H1 (cell line): ENCODE measurements at regions not wholly inside any gene's neighbourhood (a gene's known extent, or its start where the extent isn't known, plus 50 kb on each side); places are given as distances from the start of the nearest gene placed in this dataset.

Source experiments
- CTCF ChIA-PET: fragments of 300-600 bp; sonication (Branson Sonifier 250); formaldehyde crosslinking; loops from one replicate; lab custom pipeline; 2021; ENCODE audit not compliant: partially characterized antibody; lab: Charles Lee
- POLR2A ChIA-PET: fragments of 300-600 bp; sonication (Branson Sonifier 250); formaldehyde crosslinking; loops from one replicate; lab custom pipeline; 2021; ENCODE audit warnings: inconsistent platforms; ENCODE audit not compliant: partially characterized antibody; lab: Charles Lee
- DNase-seq, 2 experiments: peaks; one replicate each; pipeline versions ENCODE4 v3.0.0 to v3.0.0-alpha.2; 2010 to 2022; ENCODE audit warnings: low spot score in 2 of 2, low read depth in 1 of 2, mixed read lengths in 1 of 2
- FAIRE-seq: peaks from 2 replicates; lab custom pipeline; 2011; peaks lifted over from hg19 to GRCh38; lab: Jason Lieb, UNC
- H2AFZ ChIP-seq: 2 replicates; pipeline ENCODE4 v1.8.1; 2012; ENCODE audit warnings: low read length, inconsistent platforms
- H2AK5ac ChIP-seq: 2 replicates; pipeline ENCODE4 v1.6.1; 2013; ENCODE audit warnings: low read depth, low read length
- H2BK120ac ChIP-seq: replicated peaks from 2 replicates; pipeline ENCODE3; 2013; ENCODE audit warnings: low read depth, low read length, inconsistent platforms
- H2BK12ac ChIP-seq: 2 replicates; pipeline ENCODE4 v1.6.1; 2013; ENCODE audit warnings: low read depth, low read length
- H2BK15ac ChIP-seq: 2 replicates; pipeline ENCODE4 v1.6.1; 2013; ENCODE audit warnings: low read length
- H2BK20ac ChIP-seq: 2 replicates; pipeline ENCODE4 v1.6.1; 2013; ENCODE audit warnings: low read length
- H2BK5ac ChIP-seq: 2 replicates; pipeline ENCODE4 v1.6.1; 2013; ENCODE audit warnings: low read depth, low read length
- H3K14ac ChIP-seq: 2 replicates; pipeline ENCODE4 v1.6.1; 2013; ENCODE audit warnings: inconsistent platforms; ENCODE audit not compliant: insufficient read length
- H3K18ac ChIP-seq: 2 replicates; pipeline ENCODE4 v1.6.1; 2013; ENCODE audit warnings: low read length; ENCODE audit errors: extremely low read depth
- H3K23ac ChIP-seq: 2 replicates; pipeline ENCODE4 v1.6.1; 2013; ENCODE audit warnings: inconsistent platforms; ENCODE audit not compliant: insufficient read length
- H3K23me2 ChIP-seq: 2 replicates; pipeline ENCODE4 v1.6.1; 2013; ENCODE audit warnings: low read depth, low read length
- H3K27ac ChIP-seq: 2 replicates; pipeline ENCODE4 v1.6.1; 2011; ENCODE audit warnings: low read depth, low read length, inconsistent platforms
- H3K27me3 ChIP-seq, 4 experiments: replicated peaks in 1 of 4; 1 replicate in 1 of 4; 2 replicates in 3 of 4; pipeline versions ENCODE4 v1.6.1 to v1.8.1; 2011 to 2013; ENCODE audit warnings: low read length in 3 of 4, mild to moderate bottlenecking in 3 of 4, inconsistent platforms in 2 of 4, mixed read lengths in 2 of 4, moderate library complexity in 1 of 4; ENCODE audit not compliant: control insufficient read depth in 3 of 4, insufficient read depth in 3 of 4; ENCODE audit errors: extremely low read depth in 1 of 4
- H3K36me3 ChIP-seq, 4 experiments: 2 replicates each; pipeline versions ENCODE4 v1.6.1 to v1.8.1; 2011 to 2013; ENCODE audit warnings: mild to moderate bottlenecking in 4 of 4, low read length in 3 of 4, moderate library complexity in 2 of 4, control low read depth in 1 of 4, inconsistent platforms in 1 of 4; ENCODE audit not compliant: insufficient read depth in 4 of 4, control insufficient read depth in 2 of 4
- H3K4ac ChIP-seq: replicated peaks from 2 replicates; pipeline ENCODE3; 2013; ENCODE audit warnings: low read length, low read depth, mixed read lengths, inconsistent platforms; ENCODE audit not compliant: insufficient read length
- H3K4me1 ChIP-seq, 4 experiments: replicated peaks in 1 of 4; 1 replicate in 1 of 4; 2 replicates in 3 of 4; pipeline versions ENCODE4 v1.6.1 to v1.8.1; 2011 to 2013; ENCODE audit warnings: low read length in 3 of 4, inconsistent platforms in 2 of 4, mixed read lengths in 1 of 4; ENCODE audit not compliant: insufficient read depth in 4 of 4, control insufficient read depth in 3 of 4
- H3K4me2 ChIP-seq, 2 experiments: 2 replicates each; pipeline versions ENCODE4 v1.6.1 to v1.8.1; 2011 to 2013; ENCODE audit warnings: low read depth in 2 of 2, low read length in 2 of 2, control low read depth in 1 of 2, inconsistent platforms in 1 of 2, mild to moderate bottlenecking in 1 of 2; ENCODE audit not compliant: insufficient read depth in 1 of 2
- H3K4me3 ChIP-seq, 4 experiments: fragments of 200-600, 300-600 bp in 1 of 4; sonication (generic), shearing (Covaris generic), sonication (Bioruptor Twin) in 1 of 4; 2 replicates each; pipeline versions ENCODE4 v1.5.1 to v1.8.1; 2011 to 2016; ENCODE audit warnings: low read length in 4 of 4, low read depth in 3 of 4, control low read depth in 2 of 4, inconsistent platforms in 2 of 4, mild to moderate bottlenecking in 2 of 4, mixed read lengths in 1 of 4, moderate library complexity in 1 of 4; ENCODE audit not compliant: insufficient read depth in 2 of 4; ENCODE audit errors: extremely low read depth in 1 of 4
- H3K56ac ChIP-seq: replicated peaks from 2 replicates; pipeline ENCODE3; 2013; ENCODE audit warnings: low read depth, mild to moderate bottlenecking, mixed read lengths, low read length, inconsistent platforms; ENCODE audit not compliant: insufficient read length
- H3K79me1 ChIP-seq: 2 replicates; pipeline ENCODE4 v1.6.1; 2013; ENCODE audit warnings: low read depth, low read length, control low read depth
- H3K79me2 ChIP-seq, 2 experiments: 2 replicates each; pipeline versions ENCODE4 v1.6.1 to v1.8.1; 2012 to 2013; ENCODE audit warnings: low read length in 2 of 2, mild to moderate bottlenecking in 2 of 2, inconsistent platforms in 1 of 2; ENCODE audit not compliant: insufficient read depth in 2 of 2, control insufficient read depth in 1 of 2
- H3K9ac ChIP-seq, 4 experiments: replicated peaks in 1 of 4; 1 replicate in 1 of 4; 2 replicates in 3 of 4; pipeline versions ENCODE4 v1.6.1 to v1.8.1; 2011 to 2013; ENCODE audit warnings: low read depth in 3 of 4, low read length in 3 of 4, control low read depth in 2 of 4, mild to moderate bottlenecking in 2 of 4, moderate library complexity in 2 of 4, inconsistent platforms in 1 of 4; ENCODE audit errors: extremely low read depth in 1 of 4
- H3K9me3 ChIP-seq, 2 experiments: 2 replicates each; pipeline versions ENCODE4 v1.6.1 to v1.8.1; 2012 to 2013; ENCODE audit warnings: mild to moderate bottlenecking in 2 of 2, moderate library complexity in 2 of 2, control low read depth in 1 of 2, inconsistent platforms in 1 of 2, low read depth in 1 of 2, low read length in 1 of 2, mixed read lengths in 1 of 2; ENCODE audit not compliant: insufficient read depth in 2 of 2
- H4K20me1 ChIP-seq, 2 experiments: replicated peaks in 1 of 2; 2 replicates each; pipeline versions ENCODE3 to v1.8.1; 2011 to 2013; ENCODE audit warnings: inconsistent platforms in 2 of 2, low read length in 2 of 2, mild to moderate bottlenecking in 1 of 2; ENCODE audit not compliant: insufficient read depth in 2 of 2, control insufficient read depth in 1 of 2
- H4K5ac ChIP-seq: 2 replicates; pipeline ENCODE4 v1.6.1; 2013; ENCODE audit warnings: low read length, low read depth, mixed read lengths, inconsistent platforms; ENCODE audit not compliant: insufficient read length
- H4K8ac ChIP-seq: 2 replicates; pipeline ENCODE4 v1.8.0; 2013; ENCODE audit warnings: mild to moderate bottlenecking, moderate library complexity, low read length, inconsistent platforms; ENCODE audit not compliant: insufficient read depth; ENCODE audit errors: extremely low read depth
- H4K91ac ChIP-seq: replicated peaks from 2 replicates; pipeline ENCODE3; 2013; ENCODE audit warnings: low read length, mixed read lengths, inconsistent platforms; ENCODE audit not compliant: insufficient read length
- ATF3 ChIP-seq: IDR thresholded peaks from 2 replicates; pipeline ENCODE4 v1.6.1; 2011; ENCODE audit warnings: low read depth, mild to moderate bottlenecking, low read length; ENCODE audit not compliant: insufficient read depth
- CHD1 ChIP-seq: IDR thresholded peaks from 2 replicates; pipeline ENCODE4 v1.6.1; 2012; ENCODE audit warnings: low read depth, low read length, improper control_type of control experiment
- CTBP2 ChIP-seq: IDR thresholded peaks from 2 replicates; pipeline ENCODE4 v1.7.0; 2011; ENCODE audit warnings: borderline replicate concordance, mild to moderate bottlenecking, moderate library complexity, mixed read lengths, low read length; ENCODE audit not compliant: insufficient read depth, insufficient read length
- EP300 ChIP-seq, 2 experiments: IDR thresholded peaks; 1 replicate in 1 of 2; 2 replicates in 1 of 2; pipeline ENCODE4 v1.6.1; 2011 to 2012; ENCODE audit warnings: low read depth in 2 of 2, low read length in 2 of 2, mild to moderate bottlenecking in 2 of 2, borderline replicate concordance in 1 of 2, inconsistent platforms in 1 of 2, moderate library complexity in 1 of 2
- GABPA ChIP-seq: IDR thresholded peaks from 2 replicates; pipeline ENCODE4 v1.6.1; 2011; ENCODE audit warnings: mild to moderate bottlenecking, low read length, moderate library complexity, borderline replicate concordance; ENCODE audit not compliant: insufficient read depth
- KDM4A ChIP-seq: IDR thresholded peaks from one replicate; pipeline ENCODE4 v1.7.1; 2012; ENCODE audit warnings: low read depth, mild to moderate bottlenecking, moderate library complexity, low read length, inconsistent platforms; ENCODE audit not compliant: severe bottlenecking
- RAD21 ChIP-seq, 2 experiments: IDR thresholded peaks in 1 of 2; conservative IDR thresholded peaks in 1 of 2; 2 replicates each; pipeline ENCODE4 v1.6.1; 2011; ENCODE audit warnings: low read depth in 2 of 2, low read length in 2 of 2, improper control_type of control experiment in 1 of 2, inconsistent platforms in 1 of 2, mild to moderate bottlenecking in 1 of 2, moderate library complexity in 1 of 2
- TCF12 ChIP-seq: IDR thresholded peaks from 2 replicates; pipeline ENCODE4 v1.6.1; 2011; ENCODE audit warnings: low read depth, mild to moderate bottlenecking, low read length
- WGBS, 2 experiments: shearing (Covaris generic) in 1 of 2; methylation state at CpG; one replicate each; pipeline versions ENCODE4 v1.1.6 to v1.1.7; 2013 to 2015; ENCODE audit warnings: low lambda C conversion rate in 2 of 2, mixed read lengths in 2 of 2, inconsistent platforms in 1 of 2, low coverage in 1 of 2, missing lambda C conversion rate in 1 of 2; ENCODE audit not compliant: insufficient replicate concordance in 2 of 2, insufficient coverage in 1 of 2, insufficient read length in 1 of 2; ENCODE audit errors: extremely low coverage in 1 of 2, missing lambda C conversion rate in 1 of 2; 5-methylcytosine and 5-hydroxymethylcytosine counted together

GRCh38 chr17:72569148-72569946, 448.5 kb downstream of the SOX9 start:
- DNase-seq, result no peak
- POLR2A ChIA-PET, result no interaction called here
- Histone ChIP-seq H4K91ac (no peak overlapping the region), H2BK5ac (no peak overlapping the region), H3K4me3 (no peak overlapping the region; a peak in 1 of 8 replicates), H2BK20ac (no peak overlapping the region), H2AK5ac (no peak overlapping the region), H3K79me2 (no peaks in the 10 kb centered on the region), H2BK12ac (no peak overlapping the region), H2BK120ac (no peak overlapping the region), H3K9me3 (no peaks in the 10 kb centered on the region), H4K5ac (no peak overlapping the region), H3K56ac (no peak overlapping the region), H3K4ac (no peak overlapping the region), H4K8ac (no peak overlapping the region), H3K14ac (no peak overlapping the region), H3K4me1 (peaks cover 0 to 2% (median 0%) of the 10 kb centered on the region in 4 experiments; a peak in 2 of 7 replicates), H3K18ac (no peak overlapping the region), H3K23ac (no peak overlapping the region), H3K27ac (no peak overlapping the region), H3K23me2 (no peaks in the 10 kb centered on the region), H4K20me1 (no peaks in the 10 kb centered on the region), H2AFZ (no peak overlapping the region), H3K9ac (no peak overlapping the region), H3K36me3 (no peaks in the 10 kb centered on the region), H3K4me2 (no peak overlapping the region), H3K27me3 (no peaks in the 10 kb centered on the region), H3K79me1 (no peaks in the 10 kb centered on the region), H2BK15ac (peak overlapping the region; percentile 61; the same call in 1 of the 2 replicates)
- CTCF ChIA-PET, result interaction anchor here (0.6 to 2.8 kb wide), 5 partner anchors 9 to 155 kb away, joined by 3 to 17 read pairs (median 3); no protein-coding TSS in a partner anchor
- 94% methylated on average over 12 of the region's 19 CpGs; no CpG with 5 or more reads in 1 of the 2 experiments for WGBS, 2 experiments
- FAIRE-seq, result no peak
- no peak for TF ChIP-seq KDM4A
- no peak for TF ChIP-seq EP300 (IDR thresholded peaks at IDR 0.05; ENCODE audit: borderline replicate concordance in 1 of 2, low read depth in 2 of 2, low read length in 2 of 2)
- TF ChIP-seq ATF3, result no peak
- TF ChIP-seq RAD21 (IDR thresholded peaks at IDR 0.05 in 1 of 2, conservative IDR thresholded peaks at IDR 0.05 in 1 of 2; ENCODE audit: low read depth in 2 of 2, low read length in 2 of 2), result no peak
- TF ChIP-seq CHD1, result no peak
- TF ChIP-seq TCF12, result no peak
- no peak for TF ChIP-seq GABPA
- no peak for TF ChIP-seq CTBP2
